ENCODE measurements at regions not wholly inside any gene's neighbourhood (a gene's known extent, or its start where the extent isn't known, plus 50 kb on each side); places are given as distances from the start of the nearest gene placed in this dataset.

DNA sequence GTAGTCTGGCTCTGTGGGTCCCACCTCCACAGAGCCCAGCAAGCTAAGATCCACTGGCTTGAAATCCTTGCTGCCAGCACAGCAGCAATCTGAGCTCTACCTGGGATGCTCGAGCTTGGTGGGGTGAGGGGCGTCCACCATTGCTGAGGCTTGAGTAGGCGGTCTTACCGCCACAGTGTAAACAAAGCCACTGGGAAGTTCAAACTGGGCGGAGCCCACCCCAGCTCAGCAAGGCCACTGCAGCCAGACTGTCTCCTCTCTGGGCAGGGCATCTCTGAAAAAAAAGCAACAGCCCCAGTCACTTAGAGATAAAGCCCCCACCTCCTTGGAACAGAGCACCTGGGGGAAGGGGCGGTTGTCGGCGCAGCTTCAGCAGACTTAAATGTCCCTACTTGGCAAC, 243.2 kb upstream of the POF1B start:
- Histone ChIP-seq H3K27ac (no peak overlapping the region), H3K4me1 (no peaks in the 10 kb centered on the region), H3K27me3 (peaks cover 45% of the 10 kb centered on the region), H3K4me3 (no peak overlapping the region), H3K9ac (no peak overlapping the region), H3K9me3 (no peaks in the 10 kb centered on the region), H3K4me2 (no peak overlapping the region), H4K20me1 (no peaks in the 10 kb centered on the region), H3K36me3 (no peaks in the 10 kb centered on the region)
- no peak for TF ChIP-seq Cebpa-rat (IDR thresholded peaks at IDR 0.05)

- Histone ChIP-seq H3K9ac (no peak overlapping the region), H3K4me1 (no peaks in the 10 kb centered on the region), H3K4me2 (no peak overlapping the region), H3K36me3 (no peaks in the 10 kb centered on the region), H3K9me3 (no peaks in the 10 kb centered on the region), H3K4me3 (no peak overlapping the region), H4K20me1 (no peaks in the 10 kb centered on the region), H3K27me3 (peaks cover 52% of the 10 kb centered on the region), H3K27ac (no peak overlapping the region)
- TF ChIP-seq Cebpa-rat (IDR thresholded peaks at IDR 0.05): no peak
Measured at GRCh38 chrX:85620466-85620865, 241.0 kb upstream of the POF1B start.

DNA sequence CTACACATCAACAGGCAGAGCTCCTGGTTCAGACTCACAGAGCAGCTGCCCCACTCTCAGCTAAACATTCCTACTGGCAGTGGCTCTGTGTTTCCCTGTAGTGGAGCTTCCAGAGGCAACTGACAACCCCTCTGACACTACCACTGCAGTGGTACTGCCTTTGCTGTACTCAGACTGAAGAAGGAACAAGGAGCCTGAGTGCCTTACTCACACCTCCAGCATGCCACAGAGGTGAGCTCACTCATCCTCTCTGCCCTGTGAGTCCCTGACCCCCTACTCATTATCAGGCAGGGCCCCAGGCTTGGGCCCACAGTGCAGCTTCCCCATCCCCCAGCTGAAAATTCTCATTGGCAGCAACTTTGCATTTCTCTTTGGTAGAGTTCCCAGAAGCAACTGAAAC, 240.5 kb upstream of the POF1B start:
- no peak overlapping the region for H3K9ac ChIP-seq
- H3K27me3 ChIP-seq: peaks cover 53% of the 10 kb centered on the region
- H3K9me3 ChIP-seq: no peaks in the 10 kb centered on the region
- no peaks in the 10 kb centered on the region for H3K36me3 ChIP-seq
- H3K4me2 ChIP-seq: no peak overlapping the region
- H3K4me1 ChIP-seq: no peaks in the 10 kb centered on the region
- no peak overlapping the region for H3K4me3 ChIP-seq
- H4K20me1 ChIP-seq: no peaks in the 10 kb centered on the region
- no peak for TF ChIP-seq Cebpa-rat (IDR thresholded peaks at IDR 0.05)
- no peak overlapping the region for H3K27ac ChIP-seq

GRCh38 chrX:85611926-85612325, 232.5 kb upstream of the POF1B start:
- Histone ChIP-seq H3K27me3 (peaks cover 23% of the 10 kb centered on the region; the same call in 1 of the 2 replicates), H3K36me3 (no peaks in the 10 kb centered on the region), H3K4me3 (no peak overlapping the region), H3K9me3 (no peaks in the 10 kb centered on the region), H3K4me1 (no peaks in the 10 kb centered on the region), H3K27ac (no peak overlapping the region), H4K20me1 (no peaks in the 10 kb centered on the region), H3K4me2 (no peak overlapping the region), H3K9ac (no peak overlapping the region)
- TF ChIP-seq Cebpa-rat (IDR thresholded peaks at IDR 0.05): no peak

GRCh38 chrX:85592980-85593379, 213.5 kb upstream of the POF1B start:
- Histone ChIP-seq H3K27ac (no peak overlapping the region), H3K4me3 (no peak overlapping the region), H3K27me3 (peaks cover 37% of the 10 kb centered on the region), H3K4me1 (peaks cover 15% of the 10 kb centered on the region), H3K36me3 (no peaks in the 10 kb centered on the region), H4K20me1 (no peaks in the 10 kb centered on the region), H3K4me2 (peak overlapping the region; percentile 62), H3K9me3 (peaks cover under 1% of the 10 kb centered on the region; the same call in 1 of the 2 replicates), H3K9ac (no peak overlapping the region)
- no peak for TF ChIP-seq Cebpa-rat (IDR thresholded peaks at IDR 0.05)

DNA sequence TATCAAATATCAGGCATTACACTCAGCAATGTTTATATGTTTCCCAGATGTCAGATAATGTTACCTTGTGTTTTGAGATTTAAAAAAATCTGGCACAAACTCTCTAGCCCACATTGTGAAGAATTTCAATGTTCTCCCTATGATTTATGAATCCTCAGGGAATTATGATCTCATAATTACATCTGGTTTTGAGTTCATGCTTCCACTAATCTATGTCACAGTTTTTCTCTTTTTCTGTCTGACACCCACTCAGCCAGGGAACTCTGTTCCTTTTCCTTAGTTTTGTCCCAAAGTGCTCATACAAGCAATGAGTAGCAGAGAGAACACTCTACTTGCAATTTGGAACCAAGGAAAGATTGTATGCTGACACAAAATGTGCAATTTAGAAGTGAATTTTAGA, 212.1 kb upstream of the POF1B start:
- Histone ChIP-seq H3K4me3 (no peak overlapping the region), H3K9ac (no peak overlapping the region), H3K27me3 (peaks cover 36% of the 10 kb centered on the region), H3K27ac (no peak overlapping the region), H3K9me3 (no peaks in the 10 kb centered on the region), H3K4me2 (no peak overlapping the region), H4K20me1 (no peaks in the 10 kb centered on the region), H3K4me1 (peaks cover 15% of the 10 kb centered on the region), H3K36me3 (no peaks in the 10 kb centered on the region)
- no peak for TF ChIP-seq Cebpa-rat (IDR thresholded peaks at IDR 0.05)

GRCh38 chrX:85590638-85591037, 211.2 kb upstream of the POF1B start:
- H3K9ac ChIP-seq: no peak overlapping the region
- peaks cover 37% of the 10 kb centered on the region for H3K27me3 ChIP-seq
- H3K27ac ChIP-seq: no peak overlapping the region
- TF ChIP-seq Cebpa-rat (IDR thresholded peaks at IDR 0.05): no peak
- no peaks in the 10 kb centered on the region for H3K36me3 ChIP-seq
- no peak overlapping the region for H3K4me3 ChIP-seq
- H4K20me1 ChIP-seq: no peaks in the 10 kb centered on the region
- H3K4me1 ChIP-seq: peaks cover 15% of the 10 kb centered on the region
- H3K9me3 ChIP-seq: no peaks in the 10 kb centered on the region
- H3K4me2 ChIP-seq: no peak overlapping the region

GRCh38 chrX:85573801-85574200, 194.3 kb upstream of the POF1B start:
- H4K20me1 ChIP-seq: no peaks in the 10 kb centered on the region; the same call in 1 of the 2 replicates
- H3K9me3 ChIP-seq: no peaks in the 10 kb centered on the region
- no peak overlapping the region for H3K27ac ChIP-seq
- no peaks in the 10 kb centered on the region for H3K4me1 ChIP-seq
- H3K9ac ChIP-seq: no peak overlapping the region
- no peak overlapping the region for H3K4me3 ChIP-seq
- H3K36me3 ChIP-seq: no peaks in the 10 kb centered on the region
- no peak for TF ChIP-seq Cebpa-rat (IDR thresholded peaks at IDR 0.05)
- peaks cover 71% of the 10 kb centered on the region for H3K27me3 ChIP-seq
- no peak overlapping the region for H3K4me2 ChIP-seq

DNA sequence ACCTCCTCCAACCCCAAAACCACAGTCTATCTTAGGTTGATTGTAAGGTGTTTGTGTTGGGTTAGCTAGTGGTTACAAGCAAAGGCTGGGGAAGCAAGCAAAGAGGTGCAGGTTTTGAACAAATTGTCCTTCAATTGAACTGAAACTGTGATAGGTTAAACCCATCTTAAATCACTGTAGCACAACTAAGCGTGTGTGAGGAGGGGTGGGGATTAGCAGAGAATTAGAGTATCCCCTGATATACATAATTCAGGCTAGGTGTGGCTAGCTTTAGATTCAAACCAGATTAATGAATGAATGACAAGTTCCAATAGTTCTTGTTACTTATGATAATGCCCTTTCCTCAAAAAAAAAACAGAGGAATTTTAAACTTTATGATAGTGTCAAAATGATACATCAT, 191.0 kb upstream of the POF1B start:
- no peak overlapping the region for H3K4me3 ChIP-seq
- TF ChIP-seq Cebpa-rat (IDR thresholded peaks at IDR 0.05): no peak
- no peak overlapping the region for H3K27ac ChIP-seq
- no peaks in the 10 kb centered on the region for H3K9me3 ChIP-seq
- no peak overlapping the region for H3K9ac ChIP-seq
- H3K27me3 ChIP-seq: peaks cover 88% of the 10 kb centered on the region
- H3K4me2 ChIP-seq: no peak overlapping the region
- no peaks in the 10 kb centered on the region for H3K36me3 ChIP-seq
- no peaks in the 10 kb centered on the region; the same call in 1 of the 2 replicates for H4K20me1 ChIP-seq
- no peaks in the 10 kb centered on the region for H3K4me1 ChIP-seq

- peaks cover 83% of the 10 kb centered on the region for H3K27me3 ChIP-seq
- H3K4me2 ChIP-seq: no peak overlapping the region
- H3K4me1 ChIP-seq: no peaks in the 10 kb centered on the region
- no peak overlapping the region for H3K9ac ChIP-seq
- no peaks in the 10 kb centered on the region for H3K9me3 ChIP-seq
- no peak overlapping the region for H3K27ac ChIP-seq
- no peak overlapping the region for H3K4me3 ChIP-seq
- no peaks in the 10 kb centered on the region; the same call in 1 of the 2 replicates for H4K20me1 ChIP-seq
- TF ChIP-seq Cebpa-rat (IDR thresholded peaks at IDR 0.05): no peak
- no peaks in the 10 kb centered on the region for H3K36me3 ChIP-seq
Measured at GRCh38 chrX:85569686-85570085, 190.2 kb upstream of the POF1B start.

DNA sequence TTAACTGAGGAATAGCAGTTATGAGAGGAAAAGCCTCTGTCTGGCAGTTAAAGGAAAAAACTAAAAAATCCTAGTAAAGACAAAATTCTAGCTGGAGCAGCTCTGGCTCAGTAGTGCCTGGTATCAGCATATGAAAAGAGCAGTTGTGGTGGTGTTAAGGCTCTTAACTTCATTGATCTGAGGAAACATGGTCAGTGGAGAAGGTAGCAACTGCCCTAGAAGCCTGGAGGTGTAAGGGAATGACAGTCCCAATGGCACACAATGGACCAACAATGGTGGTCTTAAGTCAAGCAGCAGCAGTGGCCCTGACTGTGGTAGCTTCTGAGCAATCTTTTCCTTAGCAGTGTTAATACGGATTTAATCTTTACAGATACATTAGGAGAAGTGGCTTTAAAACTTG, 189.6 kb upstream of the POF1B start:
- H3K27ac ChIP-seq: no peak overlapping the region
- no peak overlapping the region for H3K4me2 ChIP-seq
- no peaks in the 10 kb centered on the region for H3K36me3 ChIP-seq

More for the DNA sequence above, 189.6 kb upstream of the POF1B start:
- Histone ChIP-seq H4K20me1 (no peaks in the 10 kb centered on the region; the same call in 1 of the 2 replicates), H3K27me3 (peaks cover 80% of the 10 kb centered on the region), H3K9me3 (no peaks in the 10 kb centered on the region), H3K4me1 (no peaks in the 10 kb centered on the region), H3K9ac (no peak overlapping the region), H3K4me3 (no peak overlapping the region)
- no peak for TF ChIP-seq Cebpa-rat (IDR thresholded peaks at IDR 0.05)
